ENCODE measurements at regions not wholly inside any gene's neighbourhood (a gene's known extent, or its start where the extent isn't known, plus 50 kb on each side); places are given as distances from the start of the nearest gene placed in this dataset.
A peak's percentile ranks its signal among the peaks of the same experiment; 100 is the strongest.

GRCh38 chr5:157925786-157926671 is 67.1 kb upstream of the CLINT1 start (continued):
- TF ChIP-seq PATZ1 (CRISPR knock-in tag; IDR thresholded peaks at IDR 0.05) (no peak), NFYC (CRISPR knock-in tag; IDR thresholded peaks at IDR 0.05) (no peak), KDM5A (IDR thresholded peaks at IDR 0.05; ENCODE audit: borderline replicate concordance, low read length) (no peak), SCMH1 (CRISPR knock-in tag; IDR thresholded peaks at IDR 0.05; ENCODE audit: borderline replicate concordance) (no peak), ZNF644 (CRISPR knock-in tag; IDR thresholded peaks at IDR 0.05; ENCODE audit: low read depth) (peak; percentile 53; the same call in 1 of the 2 replicates), ZNF180 (CRISPR knock-in tag; IDR thresholded peaks at IDR 0.05; ENCODE audit: borderline replicate concordance, low read depth) (no peak), NR2F2 (IDR thresholded peaks at IDR 0.05; ENCODE audit: borderline replicate concordance, low read depth) (no peak), ZZZ3 (CRISPR knock-in tag; IDR thresholded peaks at IDR 0.05; ENCODE audit: borderline replicate concordance) (no peak), ZNF260 (CRISPR knock-in tag; IDR thresholded peaks at IDR 0.05; ENCODE audit: borderline replicate concordance, low read depth) (no peak), MAZ (IDR thresholded peaks at IDR 0.05; ENCODE audit: borderline replicate concordance, low read depth, low read length) (no peak), MAZ (CRISPR knock-in tag; IDR thresholded peaks at IDR 0.05; ENCODE audit: low read depth) (no peak), TBX2 (CRISPR knock-in tag; IDR thresholded peaks at IDR 0.05; ENCODE audit: borderline replicate concordance) (no peak), MIXL1 (CRISPR knock-in tag; IDR thresholded peaks at IDR 0.05) (0 out of 2 replicates have a peak, but pooled peaks have one; percentile 28), HDAC2 (CRISPR knock-in tag; IDR thresholded peaks at IDR 0.05) (0 out of 2 replicates have a peak, but pooled peaks have one; percentile 15), HDAC1 (CRISPR knock-in tag; IDR thresholded peaks at IDR 0.05) (peak; percentile 70), ETV5 (CRISPR knock-in tag; IDR thresholded peaks at IDR 0.05; ENCODE audit: borderline replicate concordance) (peak; percentile 68; the same call in 1 of the 2 replicates), ATM (IDR thresholded peaks at IDR 0.05; ENCODE audit: borderline replicate concordance) (no peak), MTF1 (CRISPR knock-in tag; IDR thresholded peaks at IDR 0.05) (no peak), NR2F6 (IDR thresholded peaks at IDR 0.05) (no peak), NR2F6 (CRISPR knock-in tag; IDR thresholded peaks at IDR 0.05) (0 out of 2 replicates have a peak, but pooled peaks have one; percentile 14), ZEB1 (IDR thresholded peaks at IDR 0.05; ENCODE audit: insufficient replicate concordance, low read depth) (peak; percentile 33), MIER2 (CRISPR knock-in tag; IDR thresholded peaks at IDR 0.05) (no peak), MXI1 (IDR thresholded peaks at IDR 0.05; ENCODE audit: borderline replicate concordance, low read depth, low read length) (no peak)
- TF ChIP-seq, protein P1, sequence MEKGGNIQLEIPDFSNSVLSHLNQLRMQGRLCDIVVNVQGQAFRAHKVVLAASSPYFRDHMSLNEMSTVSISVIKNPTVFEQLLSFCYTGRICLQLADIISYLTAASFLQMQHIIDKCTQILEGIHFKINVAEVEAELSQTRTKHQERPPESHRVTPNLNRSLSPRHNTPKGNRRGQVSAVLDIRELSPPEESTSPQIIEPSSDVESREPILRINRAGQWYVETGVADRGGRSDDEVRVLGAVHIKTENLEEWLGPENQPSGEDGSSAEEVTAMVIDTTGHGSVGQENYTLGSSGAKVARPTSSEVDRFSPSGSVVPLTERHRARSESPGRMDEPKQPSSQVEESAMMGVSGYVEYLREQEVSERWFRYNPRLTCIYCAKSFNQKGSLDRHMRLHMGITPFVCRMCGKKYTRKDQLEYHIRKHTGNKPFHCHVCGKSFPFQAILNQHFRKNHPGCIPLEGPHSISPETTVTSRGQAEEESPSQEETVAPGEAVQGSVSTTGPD (CRISPR knock-in tag; IDR thresholded peaks at IDR 0.05): 0 out of 2 replicates have a peak, but pooled peaks have one; percentile 55
- TF ChIP-seq, protein P2, sequence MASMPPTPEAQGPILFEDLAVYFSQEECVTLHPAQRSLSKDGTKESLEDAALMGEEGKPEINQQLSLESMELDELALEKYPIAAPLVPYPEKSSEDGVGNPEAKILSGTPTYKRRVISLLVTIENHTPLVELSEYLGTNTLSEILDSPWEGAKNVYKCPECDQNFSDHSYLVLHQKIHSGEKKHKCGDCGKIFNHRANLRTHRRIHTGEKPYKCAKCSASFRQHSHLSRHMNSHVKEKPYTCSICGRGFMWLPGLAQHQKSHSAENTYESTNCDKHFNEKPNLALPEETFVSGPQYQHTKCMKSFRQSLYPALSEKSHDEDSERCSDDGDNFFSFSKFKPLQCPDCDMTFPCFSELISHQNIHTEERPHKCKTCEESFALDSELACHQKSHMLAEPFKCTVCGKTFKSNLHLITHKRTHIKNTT (CRISPR knock-in tag; IDR thresholded peaks at IDR 0.05): no peak
- TF ChIP-seq, protein P3, sequence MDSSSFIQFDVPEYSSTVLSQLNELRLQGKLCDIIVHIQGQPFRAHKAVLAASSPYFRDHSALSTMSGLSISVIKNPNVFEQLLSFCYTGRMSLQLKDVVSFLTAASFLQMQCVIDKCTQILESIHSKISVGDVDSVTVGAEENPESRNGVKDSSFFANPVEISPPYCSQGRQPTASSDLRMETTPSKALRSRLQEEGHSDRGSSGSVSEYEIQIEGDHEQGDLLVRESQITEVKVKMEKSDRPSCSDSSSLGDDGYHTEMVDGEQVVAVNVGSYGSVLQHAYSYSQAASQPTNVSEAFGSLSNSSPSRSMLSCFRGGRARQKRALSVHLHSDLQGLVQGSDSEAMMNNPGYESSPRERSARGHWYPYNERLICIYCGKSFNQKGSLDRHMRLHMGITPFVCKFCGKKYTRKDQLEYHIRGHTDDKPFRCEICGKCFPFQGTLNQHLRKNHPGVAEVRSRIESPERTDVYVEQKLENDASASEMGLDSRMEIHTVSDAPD (CRISPR knock-in tag; IDR thresholded peaks at IDR 0.05): peak; percentile 65; the same call in 1 of the 2 replicates
